Liver (tissue), 3 donors: ENCODE measurements at regions not wholly inside any gene's neighbourhood (a gene's known extent, or its start where the extent isn't known, plus 50 kb on each side); places are given as distances from the start of the nearest gene placed in this dataset.

Experiments
- FOXA1 ChIP-seq: IDR thresholded peaks from 2 replicates; pipeline ENCODE4 v1.6.1; 2016; ENCODE audit warnings: antibody characterized with exemption
- RAD21 ChIP-seq, 2 donors: IDR thresholded peaks; 2 replicates each; pipeline ENCODE4 v1.6.1; 2016; ENCODE audit warnings: antibody characterized with exemption in 2 of 2, mild to moderate bottlenecking in 2 of 2
- REST ChIP-seq: IDR thresholded peaks from 2 replicates; pipeline ENCODE4 v1.6.1; 2016; ENCODE audit warnings: antibody characterized with exemption, mild to moderate bottlenecking
- SP1 ChIP-seq: IDR thresholded peaks from 2 replicates; pipeline ENCODE4 v1.6.1; 2018; ENCODE audit warnings: antibody characterized with exemption, mild to moderate bottlenecking
- TAF1 ChIP-seq: conservative IDR thresholded peaks from 2 replicates; pipeline ENCODE4 v1.6.1; 2016; ENCODE audit warnings: antibody characterized with exemption, mild to moderate bottlenecking
- YY1 ChIP-seq: IDR thresholded peaks from 2 replicates; pipeline ENCODE4 v1.6.1; 2016; ENCODE audit warnings: antibody characterized with exemption, mild to moderate bottlenecking
- ZBTB33 ChIP-seq: IDR thresholded peaks from 2 replicates; pipeline ENCODE4 v1.6.1; 2016; ENCODE audit warnings: antibody characterized with exemption
- TF ChIP-seq, protein P1 (sequence below): fragments of 150-350 bp; IDR thresholded peaks from 2 replicates; pipeline ENCODE4 v1.5.1; 2017; ENCODE audit warnings: improper control_type of control experiment, low read depth, low read length; ENCODE audit not compliant: missing input control
- TF ChIP-seq, protein P2 (sequence below): IDR thresholded peaks from 2 replicates; pipeline ENCODE4 v1.6.1; 2016; ENCODE audit warnings: antibody characterized with exemption
- donor health status: healthy.
- donor health status: healthy.

DNA sequence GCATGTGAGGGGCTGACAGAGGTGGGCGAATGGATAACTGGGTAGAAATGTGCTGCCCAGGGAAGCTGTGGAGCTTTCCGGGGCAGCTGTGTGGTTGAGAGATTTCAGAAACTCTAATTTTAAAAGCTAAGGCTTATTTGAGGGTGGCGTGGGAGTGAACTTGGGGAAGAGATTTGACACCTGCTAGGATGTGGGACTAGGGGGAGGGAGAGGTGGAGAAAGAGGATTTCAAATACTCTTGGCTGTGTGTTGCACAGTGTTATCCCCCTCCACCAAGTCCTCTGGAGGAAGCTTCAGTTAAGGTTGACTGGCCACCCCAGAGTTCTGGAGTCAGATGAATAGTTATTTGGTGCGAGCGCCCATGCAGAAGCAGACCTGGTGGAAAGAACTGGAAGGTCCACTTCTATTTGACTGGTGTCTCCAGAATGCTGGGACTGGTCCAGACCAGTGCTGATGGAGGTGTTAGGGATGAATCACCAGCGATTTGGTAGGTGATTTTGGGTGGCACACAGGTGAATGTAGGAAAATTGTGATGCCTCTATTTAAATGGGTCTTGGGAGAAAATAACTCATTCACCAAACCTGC is 72.8 kb upstream of the ALX4 start:
- TF ChIP-seq TAF1 (no peak), FOXA1 (no peak), ZBTB33 (no peak), REST (no peak), RAD21 (IDR thresholded peaks at IDR 0.05) (no peak), SP1 (no peak), YY1 (no peak)
- TF ChIP-seq, protein P1, sequence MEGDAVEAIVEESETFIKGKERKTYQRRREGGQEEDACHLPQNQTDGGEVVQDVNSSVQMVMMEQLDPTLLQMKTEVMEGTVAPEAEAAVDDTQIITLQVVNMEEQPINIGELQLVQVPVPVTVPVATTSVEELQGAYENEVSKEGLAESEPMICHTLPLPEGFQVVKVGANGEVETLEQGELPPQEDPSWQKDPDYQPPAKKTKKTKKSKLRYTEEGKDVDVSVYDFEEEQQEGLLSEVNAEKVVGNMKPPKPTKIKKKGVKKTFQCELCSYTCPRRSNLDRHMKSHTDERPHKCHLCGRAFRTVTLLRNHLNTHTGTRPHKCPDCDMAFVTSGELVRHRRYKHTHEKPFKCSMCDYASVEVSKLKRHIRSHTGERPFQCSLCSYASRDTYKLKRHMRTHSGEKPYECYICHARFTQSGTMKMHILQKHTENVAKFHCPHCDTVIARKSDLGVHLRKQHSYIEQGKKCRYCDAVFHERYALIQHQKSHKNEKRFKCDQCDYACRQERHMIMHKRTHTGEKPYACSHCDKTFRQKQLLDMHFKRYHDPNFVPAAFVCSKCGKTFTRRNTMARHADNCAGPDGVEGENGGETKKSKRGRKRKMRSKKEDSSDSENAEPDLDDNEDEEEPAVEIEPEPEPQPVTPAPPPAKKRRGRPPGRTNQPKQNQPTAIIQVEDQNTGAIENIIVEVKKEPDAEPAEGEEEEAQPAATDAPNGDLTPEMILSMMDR = no peak
- TF ChIP-seq, protein P2, sequence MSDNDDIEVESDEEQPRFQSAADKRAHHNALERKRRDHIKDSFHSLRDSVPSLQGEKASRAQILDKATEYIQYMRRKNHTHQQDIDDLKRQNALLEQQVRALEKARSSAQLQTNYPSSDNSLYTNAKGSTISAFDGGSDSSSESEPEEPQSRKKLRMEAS = no peak
